Nephron progenitor cell (in vitro differentiated cells): ENCODE measurements at regions not wholly inside any gene's neighbourhood (a gene's known extent, or its start where the extent isn't known, plus 50 kb on each side); places are given as distances from the start of the nearest gene placed in this dataset.
"Not testable (repeated sequence)": the region's sequence is repeated elsewhere in the genome, so short reads cannot be mapped to it uniquely, and the experiment has no call there.

ENCODE experiments used
- DNase-seq: peaks from one replicate; pipeline ENCODE4 v3.0.0; 2021
- H3K27ac Mint-ChIP-seq: 2 replicates; pipeline ENCODE4 v1.8.0; 2021; ENCODE audit warnings: mild to moderate bottlenecking, moderate library complexity, mixed read lengths
- H3K27me3 Mint-ChIP-seq: 2 replicates; pipeline ENCODE4 v1.8.0; 2021; ENCODE audit warnings: mild to moderate bottlenecking, low read depth, mixed read lengths; ENCODE audit not compliant: poor library complexity
- H3K36me3 Mint-ChIP-seq: 2 replicates; pipeline ENCODE4 v1.8.0; 2021; ENCODE audit warnings: low read depth, mixed read lengths
- H3K4me1 Mint-ChIP-seq: 2 replicates; pipeline ENCODE4 v1.8.0; 2021; ENCODE audit warnings: mixed read lengths
- H3K4me3 Mint-ChIP-seq: 2 replicates; pipeline ENCODE4 v1.8.0; 2021; ENCODE audit warnings: mild to moderate bottlenecking, moderate library complexity, mixed read lengths
- H3K9me3 Mint-ChIP-seq: 2 replicates; pipeline ENCODE4 v1.8.0; 2021; ENCODE audit warnings: mild to moderate bottlenecking, moderate library complexity, mixed read lengths
- TF ChIP-seq, protein P1 (sequence below): fragments of 200-600 bp; sonication (generic); IDR thresholded peaks from 2 replicates; pipeline ENCODE4 v1.5.0; 2021; ENCODE audit warnings: antibody characterized with exemption

DNA sequence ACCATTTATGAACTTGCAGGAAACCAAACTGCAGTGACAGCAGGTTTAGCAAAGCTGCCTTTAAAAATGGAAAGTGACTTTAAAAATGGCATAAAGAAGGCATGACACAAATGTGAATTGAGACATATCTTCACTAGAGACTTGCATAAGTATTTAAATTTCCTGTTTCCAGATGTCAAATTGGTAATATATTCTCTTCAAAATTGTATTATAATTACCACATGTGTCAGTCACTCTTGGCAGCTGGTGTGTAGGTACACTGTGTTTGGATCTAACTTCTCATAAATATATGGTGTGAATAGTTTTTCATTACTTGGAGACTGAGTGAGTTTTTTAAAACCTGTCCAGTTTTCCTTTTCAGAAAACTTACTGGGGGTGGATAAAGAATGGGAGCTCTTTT, 636.2 kb upstream of the SGO1 start:
- peaks cover 6% of the 10 kb centered on the region for H3K27me3 Mint-ChIP-seq
- H3K36me3 Mint-ChIP-seq = peaks cover 5% of the 10 kb centered on the region
- H3K9me3 Mint-ChIP-seq = peaks cover 31% of the 10 kb centered on the region
- DNase-seq = no peak
- H3K27ac Mint-ChIP-seq = no peak overlapping the region
- TF ChIP-seq, protein P1, sequence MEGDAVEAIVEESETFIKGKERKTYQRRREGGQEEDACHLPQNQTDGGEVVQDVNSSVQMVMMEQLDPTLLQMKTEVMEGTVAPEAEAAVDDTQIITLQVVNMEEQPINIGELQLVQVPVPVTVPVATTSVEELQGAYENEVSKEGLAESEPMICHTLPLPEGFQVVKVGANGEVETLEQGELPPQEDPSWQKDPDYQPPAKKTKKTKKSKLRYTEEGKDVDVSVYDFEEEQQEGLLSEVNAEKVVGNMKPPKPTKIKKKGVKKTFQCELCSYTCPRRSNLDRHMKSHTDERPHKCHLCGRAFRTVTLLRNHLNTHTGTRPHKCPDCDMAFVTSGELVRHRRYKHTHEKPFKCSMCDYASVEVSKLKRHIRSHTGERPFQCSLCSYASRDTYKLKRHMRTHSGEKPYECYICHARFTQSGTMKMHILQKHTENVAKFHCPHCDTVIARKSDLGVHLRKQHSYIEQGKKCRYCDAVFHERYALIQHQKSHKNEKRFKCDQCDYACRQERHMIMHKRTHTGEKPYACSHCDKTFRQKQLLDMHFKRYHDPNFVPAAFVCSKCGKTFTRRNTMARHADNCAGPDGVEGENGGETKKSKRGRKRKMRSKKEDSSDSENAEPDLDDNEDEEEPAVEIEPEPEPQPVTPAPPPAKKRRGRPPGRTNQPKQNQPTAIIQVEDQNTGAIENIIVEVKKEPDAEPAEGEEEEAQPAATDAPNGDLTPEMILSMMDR = no peak
- no peaks in the 10 kb centered on the region for H3K4me1 Mint-ChIP-seq
- no peak overlapping the region for H3K4me3 Mint-ChIP-seq

DNA sequence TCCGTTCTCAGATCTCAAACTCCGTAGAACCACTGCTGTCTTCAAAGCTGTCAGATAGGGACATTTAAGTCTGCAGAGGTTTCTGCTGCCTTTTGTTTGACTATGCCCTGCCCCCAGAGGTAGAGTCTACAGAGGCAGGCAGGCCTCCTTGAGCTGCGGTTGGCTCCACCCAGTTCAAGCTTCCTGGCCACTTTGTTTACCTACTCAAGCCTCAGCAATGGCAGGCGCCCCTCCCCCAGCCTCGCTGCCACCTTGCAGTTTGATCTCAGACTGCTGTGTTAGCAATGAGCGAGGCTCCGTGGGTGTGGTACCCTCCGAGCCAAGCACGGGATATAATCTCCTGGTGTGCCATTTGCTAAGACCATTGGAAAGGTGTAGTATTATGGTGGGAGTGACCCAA, 634.9 kb upstream of the SGO1 start:
- H3K27me3 Mint-ChIP-seq, H3K27ac Mint-ChIP-seq, H3K4me1 Mint-ChIP-seq, H3K36me3 Mint-ChIP-seq, DNase-seq, H3K4me3 Mint-ChIP-seq: not testable (repeated sequence)
- peaks cover 31% of the 10 kb centered on the region for H3K9me3 Mint-ChIP-seq

DNA sequence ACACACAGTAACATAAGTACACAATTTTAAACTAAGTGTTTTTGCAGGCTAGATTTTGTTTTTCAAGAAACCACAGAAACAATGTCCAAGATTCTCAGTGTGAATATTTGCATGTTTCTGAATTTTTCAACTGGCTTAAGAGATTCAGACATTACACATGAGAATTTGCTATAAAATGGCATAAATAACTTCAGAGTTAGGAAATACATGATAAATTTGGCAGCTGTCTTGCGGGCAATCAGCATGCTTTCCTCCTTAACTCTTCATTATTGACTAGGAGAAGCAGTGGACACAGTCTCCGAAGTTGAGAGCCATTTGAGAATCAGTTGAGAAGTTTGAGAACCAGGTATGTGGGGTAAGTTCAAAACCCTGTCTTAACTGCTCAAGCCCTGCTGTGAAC, 625.6 kb upstream of the SGO1 start:
- TF ChIP-seq, protein P1 = no peak
- Mint-ChIP-seq H3K4me1 (no peaks in the 10 kb centered on the region), H3K27me3 (no peaks in the 10 kb centered on the region), H3K9me3 (no peaks in the 10 kb centered on the region), H3K27ac (no peak overlapping the region), H3K36me3 (no peaks in the 10 kb centered on the region), H3K4me3 (no peak overlapping the region)
- no peak for DNase-seq

DNA sequence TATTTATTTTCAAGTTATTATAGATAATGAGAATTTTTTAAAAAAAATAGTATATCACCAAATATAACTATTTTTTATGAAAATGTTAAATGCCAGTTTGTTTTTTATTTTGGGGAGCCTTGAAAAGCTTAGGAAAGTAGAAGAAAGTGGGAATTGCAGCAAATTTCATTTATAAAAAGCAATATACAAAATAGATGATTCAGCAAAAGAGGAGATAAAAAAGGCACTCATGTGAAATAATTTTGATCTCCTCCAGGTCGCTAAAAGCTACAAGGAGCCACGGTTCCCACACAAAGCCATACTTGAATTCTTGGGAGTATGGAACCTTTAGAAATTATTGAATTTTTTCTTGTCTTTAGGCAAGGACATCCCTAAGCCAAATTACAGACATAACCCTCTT, 625.0 kb upstream of the SGO1 start:
- Mint-ChIP-seq H3K9me3 (no peaks in the 10 kb centered on the region), H3K36me3 (no peaks in the 10 kb centered on the region), H3K4me1 (no peaks in the 10 kb centered on the region), H3K4me3 (no peak overlapping the region), H3K27me3 (no peaks in the 10 kb centered on the region), H3K27ac (no peak overlapping the region)
- no peak for DNase-seq
- TF ChIP-seq, protein P1 = no peak

DNA sequence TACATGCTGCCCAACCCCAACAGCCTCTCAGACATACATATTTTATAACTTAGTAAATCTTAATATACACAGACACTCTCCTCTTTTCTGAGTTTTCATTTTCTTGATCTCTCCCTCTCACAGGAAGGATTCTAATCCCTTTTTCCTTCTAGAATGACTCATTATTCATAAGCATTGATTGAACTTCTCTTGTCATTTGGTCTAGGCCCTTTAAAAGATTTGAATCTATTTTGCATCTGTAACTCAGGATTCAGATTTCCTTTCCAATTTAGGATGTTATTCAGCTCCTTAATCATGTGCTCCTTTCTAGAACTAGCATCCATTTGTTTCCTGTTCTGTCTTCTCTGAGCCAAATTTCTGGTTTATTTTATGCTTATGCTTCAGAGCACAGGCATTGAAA, 624.5 kb upstream of the SGO1 start:
- Mint-ChIP-seq H3K27ac (no peak overlapping the region), H3K9me3 (no peaks in the 10 kb centered on the region), H3K4me3 (no peak overlapping the region), H3K36me3 (no peaks in the 10 kb centered on the region), H3K27me3 (no peaks in the 10 kb centered on the region), H3K4me1 (no peaks in the 10 kb centered on the region)
- TF ChIP-seq, protein P1 = no peak
- DNase-seq = no peak

DNA sequence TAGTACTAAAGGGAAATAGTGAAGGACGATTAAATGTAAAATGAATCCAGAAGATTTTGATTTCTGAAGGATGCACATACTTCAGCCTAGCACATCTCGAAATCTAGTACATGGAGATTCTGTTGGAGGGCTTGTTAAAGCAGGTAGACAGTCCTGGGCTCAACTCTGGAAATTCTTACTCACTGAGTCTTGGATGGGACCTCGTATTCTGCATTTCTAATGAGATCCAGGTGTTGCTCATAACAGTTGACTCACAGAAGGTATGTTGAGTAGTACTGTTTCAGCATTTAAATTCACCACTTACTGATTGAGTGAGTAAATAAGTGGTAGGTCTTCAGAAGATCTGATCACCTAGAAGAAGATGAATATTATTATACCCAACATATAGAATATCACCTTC, 623.4 kb upstream of the SGO1 start:
- Mint-ChIP-seq H3K4me3 (no peak overlapping the region), H3K36me3 (no peaks in the 10 kb centered on the region), H3K27me3 (no peaks in the 10 kb centered on the region), H3K9me3 (no peaks in the 10 kb centered on the region), H3K27ac (no peak overlapping the region), H3K4me1 (no peaks in the 10 kb centered on the region)
- no peak for DNase-seq
- TF ChIP-seq, protein P1 = no peak
